Kidney epithelial cell (primary cell): ENCODE measurements at regions not wholly inside any gene's neighbourhood (a gene's known extent, or its start where the extent isn't known, plus 50 kb on each side); places are given as distances from the start of the nearest gene placed in this dataset.
"Not testable (repeated sequence)": the region's sequence is repeated elsewhere in the genome, so short reads cannot be mapped to it uniquely, and the experiment has no call there.

Source experiments
- DNase-seq: peaks from one replicate; pipeline ENCODE4 v3.0.0-alpha.2; 2010; ENCODE audit warnings: low read depth
- H3K27me3 ChIP-seq: 2 replicates; pipeline ENCODE4 v1.6.0; 2011; ENCODE audit warnings: low read length; ENCODE audit not compliant: control insufficient read depth, insufficient read depth
- H3K36me3 ChIP-seq: 2 replicates; pipeline ENCODE4 v1.5.1; 2011; ENCODE audit warnings: low read length; ENCODE audit not compliant: control insufficient read depth, insufficient read depth
- H3K4me3 ChIP-seq: 2 replicates; pipeline ENCODE4 v1.5.1; 2011; ENCODE audit warnings: low read depth, mild to moderate bottlenecking, control low read depth, low read length
- TF ChIP-seq, protein P1 (sequence below): IDR thresholded peaks from 2 replicates; pipeline ENCODE4 v1.5.1; 2011; ENCODE audit warnings: mild to moderate bottlenecking, moderate library complexity, low read length, control low read depth, inconsistent platforms; ENCODE audit not compliant: insufficient read depth, poor library complexity, severe bottlenecking

DNA sequence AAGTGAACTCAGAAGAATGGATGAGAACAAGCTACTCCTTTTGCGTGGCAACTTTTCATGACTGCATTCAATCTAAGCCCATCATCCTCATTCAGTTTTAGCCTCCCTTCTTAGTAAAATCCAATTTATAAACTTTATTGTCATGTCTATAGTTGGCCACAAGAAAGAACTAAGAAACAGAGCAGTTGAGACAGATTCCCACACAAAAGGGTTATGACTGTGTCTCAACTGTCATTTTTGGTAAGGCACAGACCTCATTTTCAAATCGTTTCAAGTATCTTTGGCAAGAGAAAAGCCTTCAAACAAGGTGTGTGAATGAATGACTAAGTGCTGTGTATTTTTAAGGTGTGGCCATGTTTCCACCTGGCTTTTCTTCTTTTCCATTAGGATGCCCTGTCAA, 84.2 kb upstream of the CREB5 start:
- H3K36me3 ChIP-seq, result no peaks in the 10 kb centered on the region
- DNase-seq, result no peak
- TF ChIP-seq, protein P1, sequence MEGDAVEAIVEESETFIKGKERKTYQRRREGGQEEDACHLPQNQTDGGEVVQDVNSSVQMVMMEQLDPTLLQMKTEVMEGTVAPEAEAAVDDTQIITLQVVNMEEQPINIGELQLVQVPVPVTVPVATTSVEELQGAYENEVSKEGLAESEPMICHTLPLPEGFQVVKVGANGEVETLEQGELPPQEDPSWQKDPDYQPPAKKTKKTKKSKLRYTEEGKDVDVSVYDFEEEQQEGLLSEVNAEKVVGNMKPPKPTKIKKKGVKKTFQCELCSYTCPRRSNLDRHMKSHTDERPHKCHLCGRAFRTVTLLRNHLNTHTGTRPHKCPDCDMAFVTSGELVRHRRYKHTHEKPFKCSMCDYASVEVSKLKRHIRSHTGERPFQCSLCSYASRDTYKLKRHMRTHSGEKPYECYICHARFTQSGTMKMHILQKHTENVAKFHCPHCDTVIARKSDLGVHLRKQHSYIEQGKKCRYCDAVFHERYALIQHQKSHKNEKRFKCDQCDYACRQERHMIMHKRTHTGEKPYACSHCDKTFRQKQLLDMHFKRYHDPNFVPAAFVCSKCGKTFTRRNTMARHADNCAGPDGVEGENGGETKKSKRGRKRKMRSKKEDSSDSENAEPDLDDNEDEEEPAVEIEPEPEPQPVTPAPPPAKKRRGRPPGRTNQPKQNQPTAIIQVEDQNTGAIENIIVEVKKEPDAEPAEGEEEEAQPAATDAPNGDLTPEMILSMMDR, result no peak
- no peaks in the 10 kb centered on the region for H3K27me3 ChIP-seq
- no peak overlapping the region for H3K4me3 ChIP-seq

DNA sequence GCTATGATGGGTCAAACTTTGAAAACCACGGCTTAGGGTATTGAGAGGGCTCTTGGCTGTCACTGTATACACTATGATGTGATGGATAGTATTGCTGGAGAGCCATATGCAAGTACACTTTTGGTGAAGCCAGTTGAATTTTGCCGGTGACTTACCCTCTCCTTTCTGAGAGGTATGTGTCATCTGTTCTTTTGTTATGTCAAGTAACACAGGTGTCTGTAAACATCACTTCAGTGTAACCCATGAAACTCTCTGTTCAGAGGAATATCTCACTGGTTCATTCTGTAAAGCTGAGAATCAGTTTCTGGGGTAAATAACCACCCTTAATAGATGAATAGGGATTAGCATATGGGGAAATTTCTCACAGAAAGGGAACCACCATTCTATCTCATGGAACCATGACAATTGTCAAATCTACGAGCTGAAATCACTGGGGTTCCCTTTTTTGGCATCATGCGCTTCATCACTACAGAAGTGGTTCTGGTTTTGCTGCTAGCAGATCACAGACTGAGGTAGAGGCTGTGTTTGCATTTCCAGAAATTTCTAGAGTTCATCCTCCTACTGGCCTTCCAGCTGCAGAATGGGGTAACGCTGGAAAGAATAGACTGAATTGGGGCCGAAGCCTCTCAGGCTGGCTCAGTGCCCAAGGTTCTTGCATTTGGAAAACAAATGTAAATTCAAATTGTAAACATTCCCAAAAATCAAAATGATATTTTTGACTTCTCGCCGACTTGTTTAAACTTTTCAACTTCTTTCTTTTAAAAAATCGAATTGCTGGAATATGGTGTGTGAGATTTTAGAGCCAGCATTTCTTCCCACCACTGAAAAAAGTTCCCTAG, 83.3 kb upstream of the CREB5 start:
- TF ChIP-seq, protein P1, result no peak
- Histone ChIP-seq H3K27me3 (no peaks in the 10 kb centered on the region), H3K4me3 (no peak overlapping the region), H3K36me3 (no peaks in the 10 kb centered on the region)
- no peak for DNase-seq

DNA sequence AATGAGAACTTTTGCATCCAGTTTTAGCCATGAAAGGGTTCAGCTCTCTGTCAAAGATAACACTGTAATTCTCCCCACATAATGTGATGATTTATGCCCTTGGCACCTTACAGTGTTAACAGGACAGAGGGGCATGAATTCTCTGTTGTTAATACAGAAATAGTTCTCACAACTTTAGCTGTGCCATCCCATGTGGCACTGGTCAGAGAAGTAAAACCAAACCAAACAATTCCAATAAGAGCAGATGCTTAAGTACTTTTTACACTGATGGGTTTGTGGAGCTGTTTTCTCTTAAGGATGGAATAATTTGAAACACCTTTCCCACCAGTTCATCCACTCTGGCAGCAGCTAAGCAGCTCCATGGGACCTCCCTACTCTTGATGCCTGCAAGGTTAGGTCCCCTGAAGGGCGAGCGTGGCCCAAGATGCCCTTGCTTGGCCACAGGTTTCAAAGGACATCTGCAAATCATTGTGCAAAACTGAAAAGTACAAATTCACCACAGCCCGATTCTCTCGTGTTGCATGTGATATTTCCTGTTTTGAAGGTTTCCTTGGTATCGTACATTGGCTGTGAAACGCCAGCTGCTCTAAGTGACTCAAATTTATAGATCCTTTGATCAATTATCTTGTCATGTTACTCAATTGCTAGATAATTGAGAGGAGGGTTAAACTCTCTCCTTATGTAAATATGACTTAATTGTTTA, 82.5 kb upstream of the CREB5 start:
- DNase-seq, result no peak
- Histone ChIP-seq H3K27me3 (no peaks in the 10 kb centered on the region), H3K4me3 (no peak overlapping the region), H3K36me3 (no peaks in the 10 kb centered on the region)
- TF ChIP-seq, protein P1, result no peak

DNA sequence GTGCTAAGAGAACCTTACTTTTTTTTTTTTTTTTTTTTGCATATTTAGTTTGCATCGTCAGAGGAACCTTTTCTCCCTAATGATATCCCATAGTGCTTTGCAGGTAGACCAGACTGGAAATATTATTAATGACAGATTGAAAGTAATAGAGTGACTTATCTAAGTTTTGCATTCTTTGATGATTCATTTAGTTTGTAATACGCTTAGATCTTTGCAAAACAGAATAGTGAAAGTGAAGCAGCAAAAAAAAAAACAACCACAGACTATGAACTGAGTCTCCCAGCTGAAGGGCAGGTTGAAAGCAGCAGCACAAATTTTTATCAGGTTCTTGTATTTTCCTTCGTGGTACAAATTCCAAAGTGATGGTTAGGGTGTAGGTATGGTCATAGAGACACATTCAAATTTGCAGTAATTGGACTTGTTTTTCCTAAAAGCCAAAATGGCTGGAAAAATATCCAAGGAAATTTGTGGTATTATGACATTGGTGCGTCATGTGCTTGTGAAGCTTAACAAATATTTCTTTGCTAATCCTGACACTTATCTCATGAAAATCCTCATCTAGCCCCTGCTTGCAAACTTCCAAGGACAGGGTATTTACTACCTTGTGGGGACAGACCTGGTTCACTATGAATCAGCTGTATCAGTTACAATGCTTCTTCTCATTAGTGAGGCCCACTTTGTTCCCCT, 81.8 kb upstream of the CREB5 start:
- DNase-seq, result no peak
- no peaks in the 10 kb centered on the region for H3K36me3 ChIP-seq
- no peaks in the 10 kb centered on the region for H3K27me3 ChIP-seq
- H3K4me3 ChIP-seq, result no peak overlapping the region
- TF ChIP-seq, protein P1, result no peak

DNA sequence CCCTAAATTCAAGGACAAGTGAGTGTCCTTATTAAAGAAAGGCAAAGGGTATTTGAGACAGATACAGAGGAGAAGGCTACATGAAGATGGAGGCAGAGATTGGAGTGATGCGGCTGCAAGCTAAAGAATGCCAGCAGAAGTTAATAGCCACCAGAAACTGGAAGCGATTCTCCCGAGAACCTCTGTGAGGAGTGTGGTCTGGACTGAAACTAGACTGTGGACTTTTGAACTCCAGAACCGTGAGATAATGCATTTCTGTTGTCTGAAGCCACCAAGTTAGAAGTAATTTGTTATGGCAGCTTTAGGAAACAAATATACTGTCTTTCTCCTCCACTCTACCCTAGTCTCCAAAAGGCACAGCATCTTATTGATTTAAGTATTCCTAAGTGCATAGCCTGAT, 80.3 kb upstream of the CREB5 start:
- H3K36me3 ChIP-seq, result no peaks in the 10 kb centered on the region
- no peak for DNase-seq
- no peak overlapping the region for H3K4me3 ChIP-seq
- TF ChIP-seq, protein P1, result no peak
- no peaks in the 10 kb centered on the region for H3K27me3 ChIP-seq

DNA sequence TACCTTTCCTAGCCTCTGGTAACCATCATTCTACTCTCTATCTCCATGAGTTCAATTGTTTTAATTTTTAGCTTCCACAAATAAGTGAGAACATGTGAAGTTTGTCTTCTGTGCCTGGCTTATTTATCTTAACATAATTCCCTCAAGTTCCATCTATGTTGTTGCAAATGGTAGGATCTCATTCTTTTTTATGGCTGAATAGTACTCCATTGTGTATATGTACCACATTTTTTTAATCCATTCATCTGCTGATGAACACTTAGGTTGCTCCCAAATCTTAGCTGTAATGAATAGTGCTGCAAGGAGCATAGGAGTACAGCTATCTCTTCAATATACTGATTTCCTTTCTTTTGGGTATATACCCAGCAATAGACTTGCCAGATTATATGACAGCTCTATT, 78.8 kb upstream of the CREB5 start:
- not testable (repeated sequence) for H3K4me3 ChIP-seq, H3K27me3 ChIP-seq, H3K36me3 ChIP-seq, DNase-seq
